Hematopoietic multipotent progenitor cell treated with erythropoietin and hydrocortisone succinate and interleukin-3 and kit ligand, for 4 days (in vitro differentiated cells): ENCODE measurements at regions not wholly inside any gene's neighbourhood (a gene's known extent, or its start where the extent isn't known, plus 50 kb on each side); places are given as distances from the start of the nearest gene placed in this dataset.
"Not testable (repeated sequence)": the region's sequence is repeated elsewhere in the genome, so short reads cannot be mapped to it uniquely, and the experiment has no call there.

ENCODE experiments used
- DNase-seq: peaks from one replicate; pipeline ENCODE4 v3.0.0-alpha.2; 2015

- no peak for DNase-seq
Observed at GRCh38 chr14:106024983-106025604, 498.7 kb downstream of the TMEM121 start.

GRCh38 chr14:106026026-106026425 is 499.6 kb downstream of the TMEM121 start:
- DNase-seq, result no peak

- not testable (repeated sequence) for DNase-seq
Observed at GRCh38 chr14:106027759-106028158, 501.4 kb downstream of the TMEM121 start.

GRCh38 chr14:106029959-106030358 is 503.6 kb downstream of the TMEM121 start:
- no peak for DNase-seq

GRCh38 chr14:106037380-106037779 is 511.0 kb downstream of the TMEM121 start:
- no peak for DNase-seq

GRCh38 chr14:106038263-106038662 is 511.9 kb downstream of the TMEM121 start:
- DNase-seq, result no peak

- DNase-seq, result peak; percentile 58
Observed at GRCh38 chr14:106039400-106039799, 513.0 kb downstream of the TMEM121 start.

GRCh38 chr14:106044515-106044914 is 518.1 kb downstream of the TMEM121 start:
- DNase-seq, result no peak

- peak; percentile 92 for DNase-seq
Observed at GRCh38 chr14:106044949-106045596, 518.7 kb downstream of the TMEM121 start.

- no peak for DNase-seq
Observed at GRCh38 chr14:106051796-106052195, 525.4 kb downstream of the TMEM121 start.

- DNase-seq, result peak; percentile 6
Observed at GRCh38 chr14:106055289-106055688, 528.9 kb downstream of the TMEM121 start.

- no peak for DNase-seq
Observed at GRCh38 chr14:106058342-106058741, 532.0 kb downstream of the TMEM121 start.

GRCh38 chr14:106060276-106060975 is 534.0 kb downstream of the TMEM121 start:
- no peak for DNase-seq

GRCh38 chr14:106061877-106062500 is 535.6 kb downstream of the TMEM121 start:
- DNase-seq, result peak; percentile 74

GRCh38 chr14:106062502-106063272 is 536.3 kb downstream of the TMEM121 start:
- DNase-seq, result peak; percentile 46

GRCh38 chr14:106067935-106068334 is 541.6 kb downstream of the TMEM121 start:
- DNase-seq, result peak; percentile 16

- DNase-seq, result peak; percentile 30
Observed at GRCh38 chr14:106069804-106070625, 543.6 kb downstream of the TMEM121 start.

- no peak for DNase-seq
Observed at GRCh38 chr14:106080922-106081321, 554.5 kb downstream of the TMEM121 start.

- not testable (repeated sequence) for DNase-seq
Observed at GRCh38 chr14:106081721-106082120, 555.3 kb downstream of the TMEM121 start.

GRCh38 chr14:106083082-106083481 is 556.7 kb downstream of the TMEM121 start:
- DNase-seq, result no peak

GRCh38 chr14:106087837-106088236 is 561.5 kb downstream of the TMEM121 start:
- DNase-seq, result no peak

GRCh38 chr14:106088860-106089259 is 562.5 kb downstream of the TMEM121 start:
- DNase-seq, result not testable (repeated sequence)
